Stimulated activated naive CD8-positive, alpha-beta T cell treated with anti-CD3 and anti-CD28 coated beads, Interleukin-15, amount 100 ng/mL, for 72 hours (primary cell): ENCODE measurements at regions not wholly inside any gene's neighbourhood (a gene's known extent, or its start where the extent isn't known, plus 50 kb on each side); places are given as distances from the start of the nearest gene placed in this dataset.

ENCODE experiments used
- ATAC-seq: fragments of 150-1000 bp; cut with Tn5 transposase; 2 replicates; pipeline ENCODE4 v1.10.0; 2021; ENCODE audit warnings: mild to moderate bottlenecking, moderate library complexity
- DNase-seq, 2 donors: peaks; one replicate each; pipeline ENCODE4 v3.0.0; 2021 to 2022
- H3K27ac Mint-ChIP-seq, 2 donors: one replicate each; pipeline ENCODE4 v1.8.0; 2022; ENCODE audit warnings: mild to moderate bottlenecking in 2 of 2, mixed read lengths in 2 of 2, moderate library complexity in 2 of 2
- H3K27me3 Mint-ChIP-seq: one replicate; pipeline ENCODE4 v1.8.0; 2022; ENCODE audit warnings: mixed read lengths
- H3K4me1 Mint-ChIP-seq: one replicate; pipeline ENCODE4 v1.8.0; 2022; ENCODE audit warnings: mild to moderate bottlenecking, mixed read lengths
- H3K4me3 Mint-ChIP-seq, 2 donors: one replicate each; pipeline ENCODE4 v1.8.0; 2022; ENCODE audit warnings: mild to moderate bottlenecking in 2 of 2, mixed read lengths in 2 of 2, moderate library complexity in 1 of 2
- H3K9me3 Mint-ChIP-seq, 2 donors: one replicate each; pipeline ENCODE4 v1.8.0; 2022; ENCODE audit warnings: mixed read lengths in 2 of 2

DNA sequence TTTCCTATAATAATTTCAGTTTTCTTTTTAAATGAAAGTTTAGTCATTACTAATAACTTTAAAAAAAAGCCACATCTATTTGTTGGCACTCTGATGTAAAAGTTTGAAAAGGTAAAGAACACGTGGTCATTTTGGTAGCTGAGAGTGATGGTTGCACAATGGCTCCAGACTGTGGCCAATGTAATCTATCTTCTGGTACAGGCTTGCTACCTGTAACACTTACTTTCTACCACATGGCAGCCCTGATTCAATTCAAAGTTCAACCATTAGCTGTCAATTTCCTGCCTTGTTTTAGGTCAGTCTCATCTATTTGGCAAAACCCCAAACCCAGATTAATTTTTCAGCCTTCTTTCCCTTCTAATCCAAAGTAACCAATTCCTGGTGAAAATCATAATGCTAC, 126.1 kb downstream of the TUSC7 start:
- no peak overlapping the region for H3K4me3 Mint-ChIP-seq
- no peak for ATAC-seq
- no peaks in the 10 kb centered on the region for H3K27me3 Mint-ChIP-seq

DNA sequence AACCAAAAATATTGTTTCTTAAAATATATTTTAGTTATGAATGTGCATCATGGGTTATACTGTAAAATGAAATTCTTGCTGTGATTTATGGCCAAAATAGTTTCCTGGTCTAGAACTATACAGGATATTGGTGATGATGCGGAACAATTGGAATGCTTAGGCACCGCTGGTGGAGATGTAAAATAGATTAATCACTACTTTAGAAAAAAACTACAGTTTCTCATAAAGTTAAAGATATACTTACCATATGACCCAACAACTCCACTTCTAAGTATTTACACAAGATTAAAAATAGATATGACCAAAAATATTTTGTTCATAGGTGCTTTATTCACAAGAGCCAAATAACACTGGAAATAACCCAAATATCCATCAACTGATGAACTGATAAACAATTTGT, 126.7 kb downstream of the TUSC7 start:
- Mint-ChIP-seq H3K4me3 (no peak overlapping the region), H3K27ac (no peak overlapping the region), H3K9me3 (peaks cover 0 to 3% of the 10 kb centered on the region in 2 donors), H3K27me3 (no peaks in the 10 kb centered on the region), H3K4me1 (no peaks in the 10 kb centered on the region)
- ATAC-seq (no peak), DNase-seq (no peak)

More for the DNA sequence above, 126.1 kb downstream of the TUSC7 start:
- no peaks in the 10 kb centered on the region for H3K4me1 Mint-ChIP-seq
- no peak overlapping the region for H3K27ac Mint-ChIP-seq
- DNase-seq, result no peak
- no peaks in the 10 kb centered on the region for H3K9me3 Mint-ChIP-seq

DNA sequence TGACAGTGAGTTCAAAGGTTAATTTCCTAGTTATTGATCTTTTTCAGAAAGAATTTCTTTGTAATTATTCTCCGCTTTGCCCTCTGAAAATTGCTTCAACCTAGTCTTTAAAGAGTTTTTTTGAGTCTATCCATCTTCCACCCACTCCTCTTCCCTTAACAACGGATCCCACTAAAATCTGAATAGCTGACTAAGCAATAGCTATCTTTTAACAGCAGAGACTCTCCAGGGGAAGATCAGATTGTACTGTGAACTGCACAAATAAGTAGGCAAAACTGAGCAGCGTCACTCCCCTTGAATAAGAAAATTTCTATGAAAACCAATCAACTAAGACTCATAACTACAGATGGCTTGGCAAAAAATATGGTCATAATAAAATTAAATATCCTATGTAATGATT, 127.9 kb downstream of the TUSC7 start:
- no peak for DNase-seq
- peaks cover 0 to 7% of the 10 kb centered on the region in 2 donors for H3K9me3 Mint-ChIP-seq
- H3K4me3 Mint-ChIP-seq, result no peak overlapping the region
- no peak overlapping the region for H3K27ac Mint-ChIP-seq
- no peaks in the 10 kb centered on the region for H3K4me1 Mint-ChIP-seq
- ATAC-seq, result no peak
- no peaks in the 10 kb centered on the region for H3K27me3 Mint-ChIP-seq

DNA sequence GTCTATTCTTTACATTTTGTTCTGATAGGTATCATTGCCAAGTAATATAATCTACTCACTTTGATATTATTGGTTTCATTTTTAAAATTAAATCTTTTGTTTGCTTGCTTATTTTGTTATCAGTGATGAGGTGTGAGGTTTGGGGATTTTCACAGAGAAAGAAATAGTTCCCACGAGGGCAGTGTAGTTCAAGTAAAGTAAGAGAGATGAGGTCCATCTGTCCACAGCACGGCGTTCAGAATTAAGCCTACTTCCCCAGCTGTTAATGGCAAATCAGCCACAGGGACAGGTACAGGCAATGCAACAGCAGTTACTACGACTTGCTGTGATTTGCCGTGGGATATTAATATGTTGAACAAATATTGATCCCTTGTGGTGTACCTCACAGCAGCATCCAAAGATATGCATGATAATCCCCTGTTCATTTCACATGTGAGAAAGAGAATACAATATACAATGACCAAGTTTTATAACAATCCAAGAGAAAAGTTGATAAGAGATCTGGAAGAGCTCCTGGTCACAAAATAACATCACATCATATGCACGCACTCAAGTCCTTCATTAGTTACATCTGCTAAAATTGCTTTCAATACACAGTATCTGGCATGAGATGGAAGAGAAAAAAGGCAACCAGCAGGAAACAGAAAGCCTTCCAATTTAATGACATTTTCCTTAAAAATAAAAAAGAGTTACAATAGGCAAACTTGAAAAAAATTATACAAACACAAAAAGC, 131.6 kb downstream of the TUSC7 start:
- no peak for DNase-seq
- Mint-ChIP-seq H3K27me3 (no peaks in the 10 kb centered on the region), H3K27ac (no peak overlapping the region), H3K4me1 (no peaks in the 10 kb centered on the region), H3K9me3 (peaks cover 0 to 7% of the 10 kb centered on the region in 2 donors), H3K4me3 (no peak overlapping the region)
- ATAC-seq, result no peak

DNA sequence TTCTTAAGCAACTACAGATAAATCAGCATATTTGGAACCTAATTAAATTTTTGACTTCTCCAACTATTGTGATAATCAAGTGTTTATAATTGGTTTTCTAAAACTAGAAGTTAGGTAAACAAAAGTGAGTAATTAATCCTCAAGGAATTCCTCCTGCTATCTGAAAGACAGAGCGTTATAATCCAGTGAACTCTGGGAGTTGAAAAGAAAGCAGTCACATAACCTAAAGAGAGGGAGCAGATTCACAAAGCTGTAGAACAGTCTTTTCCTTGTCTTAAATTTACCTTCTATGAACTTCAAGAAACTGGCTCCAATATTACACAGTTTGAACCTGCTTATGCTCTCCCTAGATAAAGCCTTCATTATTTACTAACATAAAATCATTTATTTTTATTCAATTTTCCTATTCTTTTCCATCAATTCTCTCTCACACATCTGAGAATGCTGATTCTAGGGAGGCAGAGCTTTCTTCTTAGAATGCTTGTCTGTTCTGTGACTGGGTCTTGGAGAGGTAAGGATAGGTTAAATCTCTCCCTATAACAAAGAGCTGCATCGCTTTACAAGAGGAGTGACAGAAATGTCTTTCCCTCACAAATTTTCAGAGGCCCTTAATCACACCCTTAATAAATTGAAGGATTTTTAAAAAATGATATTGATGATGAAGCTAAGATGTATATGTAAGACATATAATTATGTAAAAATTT, 132.8 kb downstream of the TUSC7 start:
- H3K27ac Mint-ChIP-seq, result no peak overlapping the region
- no peak for DNase-seq
- H3K9me3 Mint-ChIP-seq, result peaks cover 0 to 11% of the 10 kb centered on the region in 2 donors
- no peak for ATAC-seq
- no peaks in the 10 kb centered on the region for H3K4me1 Mint-ChIP-seq
- no peak overlapping the region for H3K4me3 Mint-ChIP-seq
- no peaks in the 10 kb centered on the region for H3K27me3 Mint-ChIP-seq

DNA sequence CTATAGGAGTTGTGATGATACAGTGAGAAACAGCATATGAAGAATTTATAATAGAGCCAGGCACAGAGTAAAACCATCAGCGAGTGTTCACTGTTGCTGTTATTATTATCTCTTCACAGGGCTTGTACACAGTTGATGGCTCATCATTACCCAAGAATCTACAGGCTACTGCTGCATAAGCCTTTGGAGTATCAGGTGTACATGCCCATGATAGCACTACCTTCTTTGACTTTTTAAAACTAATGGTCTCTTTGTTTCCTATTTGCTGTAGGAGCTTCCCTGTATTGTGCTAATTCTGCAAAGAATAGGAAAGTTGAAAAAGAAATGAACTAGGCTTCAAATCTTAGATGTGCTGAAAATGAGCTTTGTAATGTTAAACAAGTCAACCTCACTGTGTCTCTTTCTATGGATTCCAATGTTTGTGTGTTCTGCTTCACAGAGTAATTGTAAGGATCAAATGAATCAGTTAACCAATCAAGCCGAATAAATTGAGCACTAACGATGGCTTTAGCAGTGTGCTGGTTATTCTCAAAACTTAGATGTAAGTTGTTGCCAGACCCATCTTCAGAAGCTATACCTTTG, 138.8 kb downstream of the TUSC7 start:
- Mint-ChIP-seq H3K4me3 (no peak overlapping the region), H3K27me3 (no peaks in the 10 kb centered on the region), H3K27ac (no peak overlapping the region), H3K9me3 (peaks cover 0 to 13% of the 10 kb centered on the region in 2 donors), H3K4me1 (no peaks in the 10 kb centered on the region)
- ATAC-seq, result no peak
- no peak for DNase-seq

DNA sequence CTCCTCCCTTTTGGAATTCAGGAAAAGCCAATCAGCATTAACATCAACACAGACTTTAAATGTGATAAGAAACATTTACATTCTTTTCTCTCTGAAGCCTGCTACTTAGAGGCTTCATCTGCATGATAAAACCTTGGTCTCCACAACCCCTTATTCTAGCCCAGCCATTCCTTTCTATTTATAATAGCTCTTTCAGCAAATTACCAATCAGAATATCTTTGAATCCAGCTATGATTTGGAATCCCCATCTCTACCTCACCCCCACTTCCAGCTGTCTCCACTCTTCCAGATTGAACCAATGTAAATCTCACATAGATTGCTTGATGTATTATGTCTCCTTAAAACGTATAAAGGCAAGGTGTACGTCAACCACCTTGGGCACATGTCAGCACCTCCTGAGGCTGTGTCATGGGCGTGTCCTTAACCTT, 139.7 kb downstream of the TUSC7 start:
- ATAC-seq (no peak), DNase-seq (no peak)
- no peak overlapping the region for H3K4me3 Mint-ChIP-seq
- no peaks in the 10 kb centered on the region for H3K27me3 Mint-ChIP-seq
- no peaks in the 10 kb centered on the region for H3K4me1 Mint-ChIP-seq
- peaks cover 0 to 13% of the 10 kb centered on the region in 2 donors for H3K9me3 Mint-ChIP-seq
- H3K27ac Mint-ChIP-seq, result no peak overlapping the region

DNA sequence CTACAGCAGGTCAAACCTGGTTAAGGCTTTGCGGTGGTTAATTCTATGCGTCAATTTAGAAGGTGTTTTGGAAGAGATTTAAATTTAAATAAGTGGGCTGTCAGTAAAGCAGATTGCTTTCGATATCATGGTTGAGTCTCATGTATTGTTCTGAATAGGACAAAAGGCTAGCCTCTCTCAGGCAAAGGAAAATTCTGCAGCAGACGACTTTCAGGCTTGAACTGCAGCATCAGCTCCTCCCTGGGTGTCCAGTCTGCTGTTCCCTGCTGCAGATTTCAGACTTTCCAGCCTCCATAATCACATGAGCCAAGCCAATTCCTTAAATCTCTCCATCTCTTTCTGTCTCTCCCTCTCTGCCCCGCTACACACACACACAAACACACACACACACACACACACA, 143.2 kb downstream of the TUSC7 start:
- ATAC-seq (no peak), DNase-seq (no peak)
- H3K9me3 Mint-ChIP-seq, result peaks cover 0 to 6% of the 10 kb centered on the region in 2 donors
- H3K27me3 Mint-ChIP-seq, result no peaks in the 10 kb centered on the region
- no peaks in the 10 kb centered on the region for H3K4me1 Mint-ChIP-seq
- H3K27ac Mint-ChIP-seq, result no peak overlapping the region
- H3K4me3 Mint-ChIP-seq, result no peak overlapping the region

DNA sequence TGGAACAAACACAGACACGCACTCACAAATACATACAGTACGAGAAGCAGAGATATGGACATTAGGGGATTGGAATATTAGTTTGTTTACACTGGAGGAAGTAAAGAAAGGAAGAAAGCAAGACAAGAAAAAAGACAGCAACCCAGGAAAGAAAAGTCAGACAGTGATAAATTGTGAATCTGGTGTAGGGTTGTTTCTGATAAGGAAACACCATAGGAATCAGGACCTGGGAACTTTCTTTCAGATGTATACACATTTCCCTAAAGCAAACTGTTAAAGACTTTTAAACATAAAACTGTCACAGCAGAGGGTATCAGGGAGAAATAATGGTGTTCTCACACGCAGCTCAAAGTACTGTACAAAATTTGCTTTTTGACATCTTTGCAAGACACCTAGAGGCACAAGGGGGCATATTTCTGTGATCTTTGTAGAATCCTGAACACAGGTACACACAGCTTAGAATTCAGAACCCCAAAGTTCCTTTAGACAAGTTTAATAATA, 153.7 kb downstream of the TUSC7 start:
- ATAC-seq (no peak), DNase-seq (no peak)
- H3K4me1 Mint-ChIP-seq, result no peaks in the 10 kb centered on the region
- H3K27me3 Mint-ChIP-seq, result no peaks in the 10 kb centered on the region
- no peak overlapping the region for H3K4me3 Mint-ChIP-seq
- H3K27ac Mint-ChIP-seq, result no peak overlapping the region
- H3K9me3 Mint-ChIP-seq, result no peaks in the 10 kb centered on the region

DNA sequence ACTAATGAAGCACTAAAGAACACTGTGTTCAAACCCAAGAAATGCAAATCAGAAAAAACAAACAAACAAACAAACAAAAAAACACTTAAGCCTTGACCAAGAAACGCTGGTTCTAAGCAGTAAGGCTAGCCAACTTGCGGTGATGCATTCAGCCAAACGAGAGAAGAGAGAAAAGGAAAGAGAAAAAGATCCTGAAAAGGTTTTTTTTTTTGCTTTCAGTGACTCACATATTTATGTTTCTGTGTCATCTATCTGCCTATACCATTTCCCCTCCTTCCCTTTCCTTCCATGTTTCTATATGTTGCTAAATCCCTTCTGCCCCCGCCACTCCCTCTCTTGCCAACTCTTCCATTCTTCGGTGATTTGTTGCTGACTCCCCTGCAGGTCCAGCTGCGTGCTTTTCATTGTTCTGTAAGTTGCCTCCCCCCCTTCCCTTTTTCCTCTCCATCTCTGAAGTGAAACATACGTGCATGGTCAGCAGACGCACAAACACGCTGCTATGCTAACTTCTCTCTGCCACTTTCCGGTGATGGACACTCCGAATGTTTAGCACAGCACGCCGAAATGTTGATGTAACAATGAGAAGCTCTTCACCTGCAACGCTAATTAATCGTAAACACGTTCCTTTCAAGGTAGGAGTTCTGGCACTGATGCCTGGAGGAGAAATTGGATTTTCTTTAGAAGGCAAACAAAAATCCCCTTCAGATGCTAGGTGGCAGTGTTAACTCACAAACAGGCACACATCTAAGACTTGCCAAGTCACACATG, 154.4 kb downstream of the TUSC7 start:
- H3K27me3 Mint-ChIP-seq, result no peaks in the 10 kb centered on the region
- no peaks in the 10 kb centered on the region for H3K9me3 Mint-ChIP-seq
- no peak overlapping the region for H3K27ac Mint-ChIP-seq
- no peaks in the 10 kb centered on the region for H3K4me1 Mint-ChIP-seq
- ATAC-seq (no peak), DNase-seq (no peak)
- H3K4me3 Mint-ChIP-seq, result no peak overlapping the region

DNA sequence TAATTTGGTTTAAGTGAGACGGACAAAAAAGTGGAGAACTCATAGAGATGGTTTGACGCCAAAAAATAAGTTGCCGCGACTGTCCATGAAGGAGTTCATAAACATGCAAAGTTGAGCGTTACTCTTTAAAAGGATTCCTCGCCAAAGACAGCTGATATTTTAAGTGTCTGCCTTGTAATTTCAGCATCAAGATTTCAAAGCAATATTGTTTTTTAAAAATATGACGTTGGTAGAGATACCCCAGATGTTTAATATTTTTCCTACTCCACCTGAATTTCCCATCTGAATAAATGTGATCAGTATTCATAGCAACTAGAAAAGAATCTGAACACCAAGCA, 155.0 kb downstream of the TUSC7 start:
- ATAC-seq, result no peak
- Mint-ChIP-seq H3K4me1 (no peaks in the 10 kb centered on the region), H3K27me3 (no peaks in the 10 kb centered on the region), H3K9me3 (no peaks in the 10 kb centered on the region), H3K27ac (no peak overlapping the region), H3K4me3 (no peak overlapping the region)
- no peak for DNase-seq

DNA sequence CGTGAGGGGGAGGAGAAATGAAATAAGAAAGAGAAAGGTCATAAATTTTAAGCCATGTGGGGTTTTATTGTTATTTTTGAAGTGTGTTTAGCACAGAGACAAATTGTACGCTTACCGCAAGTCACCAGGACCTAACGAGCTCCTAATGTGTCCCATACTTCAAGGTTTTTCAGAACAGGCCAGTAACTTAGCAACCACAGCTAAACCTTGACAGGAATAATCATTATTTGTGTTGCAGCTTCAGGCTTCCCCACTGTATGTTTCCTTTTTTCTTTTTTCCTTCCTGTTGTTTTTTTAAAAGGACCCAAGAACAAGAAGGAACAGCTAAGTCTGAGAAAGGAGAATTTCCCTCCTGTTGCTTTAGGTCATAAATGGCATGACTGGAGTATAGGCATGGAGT, 160.8 kb downstream of the TUSC7 start:
- Mint-ChIP-seq H3K9me3 (peaks cover 0 to 3% of the 10 kb centered on the region in 2 donors), H3K27me3 (no peaks in the 10 kb centered on the region), H3K27ac (no peak overlapping the region), H3K4me1 (no peaks in the 10 kb centered on the region), H3K4me3 (no peak overlapping the region)
- DNase-seq (no peak), ATAC-seq (no peak)

DNA sequence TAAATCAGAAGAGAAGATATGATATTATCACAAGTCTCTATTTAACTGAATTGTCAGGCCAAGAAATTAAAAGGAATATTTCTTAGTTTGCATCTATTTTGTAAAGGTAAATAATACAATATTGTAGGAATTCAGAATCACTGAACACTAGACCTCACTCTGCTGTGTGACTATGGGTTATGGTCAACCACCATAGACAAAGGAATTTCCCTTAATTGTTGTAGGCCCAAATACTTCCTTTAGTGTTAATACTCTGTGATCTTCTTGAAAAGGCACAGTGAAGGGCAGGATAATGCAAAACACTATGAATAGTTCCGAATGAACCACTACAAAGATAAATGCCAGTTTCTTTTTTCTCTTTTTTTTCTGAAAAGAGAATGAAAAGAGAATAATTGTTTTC, 162.3 kb downstream of the TUSC7 start:
- ATAC-seq (no peak), DNase-seq (no peak)
- H3K4me1 Mint-ChIP-seq, result no peaks in the 10 kb centered on the region
- no peak overlapping the region for H3K27ac Mint-ChIP-seq
- H3K4me3 Mint-ChIP-seq, result no peak overlapping the region
- no peaks in the 10 kb centered on the region for H3K27me3 Mint-ChIP-seq
- H3K9me3 Mint-ChIP-seq, result peaks cover 0 to 3% of the 10 kb centered on the region in 2 donors

DNA sequence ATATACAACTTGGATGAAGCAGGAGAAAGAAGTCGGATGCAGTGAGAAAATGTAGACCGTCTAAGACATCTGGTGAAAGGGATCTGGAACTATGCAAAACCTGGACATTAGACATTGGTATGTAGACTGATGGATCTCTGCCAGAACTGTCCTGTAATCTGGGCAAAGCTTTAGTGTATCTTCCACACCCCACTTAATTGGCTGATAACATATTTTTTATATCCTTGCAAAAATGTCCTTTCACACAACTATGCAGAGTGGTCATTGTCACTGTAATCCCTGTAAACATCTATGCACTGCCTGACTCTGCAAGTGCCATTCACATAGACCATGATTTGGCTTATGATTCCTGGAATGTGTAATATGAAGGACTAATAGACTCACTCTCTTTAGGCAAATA, 163.1 kb downstream of the TUSC7 start:
- Mint-ChIP-seq H3K4me3 (no peak overlapping the region), H3K27me3 (no peaks in the 10 kb centered on the region), H3K4me1 (no peaks in the 10 kb centered on the region), H3K9me3 (peaks cover 0 to 3% of the 10 kb centered on the region in 2 donors), H3K27ac (no peak overlapping the region)
- no peak for DNase-seq
- ATAC-seq, result no peak

DNA sequence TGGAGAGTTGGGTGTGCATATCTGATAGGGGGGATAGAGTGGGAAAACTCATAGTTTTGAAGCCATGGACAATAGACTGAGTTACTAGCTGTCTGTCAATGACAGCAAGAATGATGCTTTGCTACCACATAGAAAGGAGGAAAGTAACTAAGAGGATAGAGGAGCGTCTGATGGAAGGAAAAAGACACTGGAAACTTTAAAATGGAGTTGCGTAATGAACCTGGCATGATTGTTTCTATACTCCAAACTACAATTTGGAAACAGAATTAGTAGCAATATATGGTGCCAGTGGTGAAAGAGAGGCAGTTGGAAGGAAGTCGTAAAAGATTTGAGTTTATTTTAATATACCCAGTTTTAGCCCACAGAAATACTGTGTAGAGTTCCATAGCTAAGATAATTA, 163.6 kb downstream of the TUSC7 start:
- Mint-ChIP-seq H3K27ac (no peak overlapping the region), H3K9me3 (peaks cover 0 to 3% of the 10 kb centered on the region in 2 donors)

DNA sequence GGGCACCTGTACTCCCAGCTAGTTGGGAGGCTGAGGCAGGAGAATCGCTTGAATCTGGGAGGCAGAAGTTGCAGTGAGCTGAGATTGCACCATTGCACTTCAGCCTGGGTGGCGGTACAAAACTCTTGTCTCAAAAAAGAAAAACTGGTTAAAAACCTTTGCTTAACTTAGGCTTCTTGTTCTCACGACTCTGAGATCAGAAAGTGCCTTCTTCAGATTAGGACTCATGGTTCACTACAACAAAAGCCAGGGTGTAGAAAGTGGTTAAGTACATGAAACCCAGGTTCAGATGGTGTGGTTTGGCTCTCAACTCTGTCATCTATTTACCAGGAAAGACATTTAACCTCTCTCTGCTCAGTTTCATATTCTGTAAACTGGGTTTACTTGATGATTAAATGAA, 168.4 kb downstream of the TUSC7 start:
- H3K27ac Mint-ChIP-seq, result no peak overlapping the region
- no peaks in the 10 kb centered on the region for H3K9me3 Mint-ChIP-seq
- H3K4me1 Mint-ChIP-seq, result no peaks in the 10 kb centered on the region
- H3K4me3 Mint-ChIP-seq, result no peak overlapping the region
- DNase-seq (no peak), ATAC-seq (no peak)
- no peaks in the 10 kb centered on the region for H3K27me3 Mint-ChIP-seq

More for the DNA sequence above, 163.6 kb downstream of the TUSC7 start:
- Mint-ChIP-seq H3K27me3 (no peaks in the 10 kb centered on the region), H3K4me3 (no peak overlapping the region), H3K4me1 (no peaks in the 10 kb centered on the region)
- ATAC-seq (no peak), DNase-seq (no peak)
